ENCODE measurements at regions not wholly inside any gene's neighbourhood (a gene's known extent, or its start where the extent isn't known, plus 50 kb on each side); places are given as distances from the start of the nearest gene placed in this dataset.

GRCh38 chr12:90021795-90022440 is 313.3 kb upstream of the ATP2B1 start:
- no peak for TF ChIP-seq CTCF (IDR thresholded peaks at IDR 0.05)
- no peak for TF ChIP-seq POLR2A (IDR thresholded peaks at IDR 0.05)

Measured in sigmoid colon (tissue), 3 donors.